ENCODE measurements at regions not wholly inside any gene's neighbourhood (a gene's known extent, or its start where the extent isn't known, plus 50 kb on each side); places are given as distances from the start of the nearest gene placed in this dataset.
A peak's percentile ranks its signal among the peaks of the same experiment; 100 is the strongest.
"Not testable (repeated sequence)": the region's sequence is repeated elsewhere in the genome, so short reads cannot be mapped to it uniquely, and the experiment has no call there.

DNA sequence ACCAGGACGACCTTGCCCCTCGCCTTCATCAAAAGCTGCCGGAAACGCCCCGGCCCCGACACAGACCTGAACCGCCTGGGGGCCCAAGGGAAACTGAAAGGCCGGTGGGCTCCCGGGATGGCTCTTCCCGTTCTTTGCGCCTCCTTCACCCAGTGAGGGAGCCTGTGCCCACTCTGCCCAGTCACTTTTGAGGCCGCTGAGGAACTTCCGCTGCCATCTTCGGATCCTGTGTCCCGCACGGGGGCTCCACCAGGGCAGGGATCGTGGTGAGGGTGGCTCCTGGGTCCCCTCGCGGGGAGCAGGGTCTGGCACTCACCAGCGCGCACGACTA, 104.0 kb downstream of the PPIAL4G start:
- DNase-seq (ENCODE audit: low spot score): no peak
- TF ChIP-seq, protein P1, sequence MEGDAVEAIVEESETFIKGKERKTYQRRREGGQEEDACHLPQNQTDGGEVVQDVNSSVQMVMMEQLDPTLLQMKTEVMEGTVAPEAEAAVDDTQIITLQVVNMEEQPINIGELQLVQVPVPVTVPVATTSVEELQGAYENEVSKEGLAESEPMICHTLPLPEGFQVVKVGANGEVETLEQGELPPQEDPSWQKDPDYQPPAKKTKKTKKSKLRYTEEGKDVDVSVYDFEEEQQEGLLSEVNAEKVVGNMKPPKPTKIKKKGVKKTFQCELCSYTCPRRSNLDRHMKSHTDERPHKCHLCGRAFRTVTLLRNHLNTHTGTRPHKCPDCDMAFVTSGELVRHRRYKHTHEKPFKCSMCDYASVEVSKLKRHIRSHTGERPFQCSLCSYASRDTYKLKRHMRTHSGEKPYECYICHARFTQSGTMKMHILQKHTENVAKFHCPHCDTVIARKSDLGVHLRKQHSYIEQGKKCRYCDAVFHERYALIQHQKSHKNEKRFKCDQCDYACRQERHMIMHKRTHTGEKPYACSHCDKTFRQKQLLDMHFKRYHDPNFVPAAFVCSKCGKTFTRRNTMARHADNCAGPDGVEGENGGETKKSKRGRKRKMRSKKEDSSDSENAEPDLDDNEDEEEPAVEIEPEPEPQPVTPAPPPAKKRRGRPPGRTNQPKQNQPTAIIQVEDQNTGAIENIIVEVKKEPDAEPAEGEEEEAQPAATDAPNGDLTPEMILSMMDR (IDR thresholded peaks at IDR 0.05; ENCODE audit: unreplicated experiment): no peak
- peak overlapping the region; percentile 74 for H3K4me3 Mint-ChIP-seq (ENCODE audit: unreplicated experiment)
- peaks cover 44% of the 10 kb centered on the region for H3K4me1 Mint-ChIP-seq (ENCODE audit: unreplicated experiment)
- no peaks in the 10 kb centered on the region for H3K9me3 Mint-ChIP-seq (ENCODE audit: unreplicated experiment)
- H3K27me3 Mint-ChIP-seq (ENCODE audit: unreplicated experiment): peaks cover 3% of the 10 kb centered on the region
- H3K36me3 Mint-ChIP-seq (ENCODE audit: low read depth, unreplicated experiment): no peaks in the 10 kb centered on the region
- H3K27ac Mint-ChIP-seq (ENCODE audit: unreplicated experiment): no peak overlapping the region

DNA sequence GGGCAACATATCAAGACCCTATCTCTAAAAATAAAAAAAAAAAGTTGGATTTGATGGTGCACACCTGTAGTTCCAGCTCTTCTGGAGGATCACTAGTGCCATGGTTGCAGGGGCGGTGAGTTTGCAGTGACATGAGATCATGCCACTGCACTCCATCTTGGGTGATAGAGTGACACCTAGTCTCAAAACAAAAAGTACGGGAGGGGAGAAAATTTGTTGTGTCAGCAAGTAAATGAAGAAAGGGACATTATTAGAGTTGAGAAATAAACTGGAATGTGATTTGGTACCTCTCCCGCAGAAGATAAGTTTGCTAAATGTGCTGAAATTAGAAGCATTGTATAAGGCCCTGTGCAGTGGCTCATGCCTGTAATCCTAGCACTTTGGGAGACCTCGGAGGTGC, 105.1 kb downstream of the PPIAL4G start:
- peaks cover 38% of the 10 kb centered on the region for H3K4me1 Mint-ChIP-seq (ENCODE audit: unreplicated experiment)
- not testable (repeated sequence) for H3K36me3 Mint-ChIP-seq (ENCODE audit: low read depth, unreplicated experiment); H3K9me3 Mint-ChIP-seq (ENCODE audit: unreplicated experiment); H3K4me3 Mint-ChIP-seq (ENCODE audit: unreplicated experiment); DNase-seq (ENCODE audit: low spot score); H3K27me3 Mint-ChIP-seq (ENCODE audit: unreplicated experiment); H3K27ac Mint-ChIP-seq (ENCODE audit: unreplicated experiment)

DNA sequence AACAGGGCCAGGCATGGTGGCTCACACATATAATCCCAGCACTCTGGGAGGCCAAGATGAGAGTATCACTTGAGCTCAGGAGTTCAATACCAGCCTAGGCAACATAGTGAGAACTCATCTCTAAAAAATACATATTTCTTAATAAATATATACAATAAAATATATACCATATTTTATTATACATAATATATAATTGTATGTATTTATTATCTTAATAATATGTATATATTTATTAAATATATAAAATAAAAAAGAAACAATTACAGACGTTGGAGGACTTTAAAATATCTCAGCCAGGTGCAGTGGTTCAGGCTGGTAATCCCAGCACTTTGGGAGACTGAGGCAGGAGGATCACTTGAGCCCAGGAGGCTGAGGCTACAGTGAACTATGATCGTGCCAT, 106.1 kb downstream of the PPIAL4G start:
- not testable (repeated sequence) for H3K9me3 Mint-ChIP-seq (ENCODE audit: unreplicated experiment); H3K27me3 Mint-ChIP-seq (ENCODE audit: unreplicated experiment); H3K27ac Mint-ChIP-seq (ENCODE audit: unreplicated experiment); H3K36me3 Mint-ChIP-seq (ENCODE audit: low read depth, unreplicated experiment); H3K4me3 Mint-ChIP-seq (ENCODE audit: unreplicated experiment); DNase-seq (ENCODE audit: low spot score)
- H3K4me1 Mint-ChIP-seq (ENCODE audit: unreplicated experiment): peaks cover 39% of the 10 kb centered on the region

DNA sequence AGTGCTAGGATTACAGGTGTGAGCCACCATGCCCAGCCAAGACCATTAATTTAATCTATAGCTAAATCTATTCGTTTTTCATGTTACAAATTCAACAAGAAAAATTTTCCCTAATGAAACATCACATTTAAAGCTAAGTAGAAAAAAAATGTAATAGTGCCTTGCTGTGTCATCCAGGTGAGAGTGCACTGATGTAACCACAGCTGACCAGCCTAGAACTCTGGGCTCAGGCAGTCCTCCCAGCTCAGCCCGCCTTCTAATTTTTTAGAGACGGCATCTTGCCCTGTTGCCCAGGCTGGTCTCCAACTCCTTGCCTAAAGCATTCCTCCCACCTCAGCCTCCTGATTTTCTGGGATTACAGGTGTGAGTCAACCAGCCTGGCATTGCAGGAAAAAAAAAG, 109.0 kb downstream of the PPIAL4G start:
- no peak overlapping the region for H3K4me3 Mint-ChIP-seq (ENCODE audit: unreplicated experiment)
- no peaks in the 10 kb centered on the region for H3K36me3 Mint-ChIP-seq (ENCODE audit: low read depth, unreplicated experiment)
- no peaks in the 10 kb centered on the region for H3K27me3 Mint-ChIP-seq (ENCODE audit: unreplicated experiment)
- DNase-seq (ENCODE audit: low spot score): no peak
- no peaks in the 10 kb centered on the region for H3K9me3 Mint-ChIP-seq (ENCODE audit: unreplicated experiment)
- H3K27ac Mint-ChIP-seq (ENCODE audit: unreplicated experiment): no peak overlapping the region
- TF ChIP-seq, protein P1 (IDR thresholded peaks at IDR 0.05; ENCODE audit: unreplicated experiment): no peak
- peaks cover 35% of the 10 kb centered on the region for H3K4me1 Mint-ChIP-seq (ENCODE audit: unreplicated experiment)

DNA sequence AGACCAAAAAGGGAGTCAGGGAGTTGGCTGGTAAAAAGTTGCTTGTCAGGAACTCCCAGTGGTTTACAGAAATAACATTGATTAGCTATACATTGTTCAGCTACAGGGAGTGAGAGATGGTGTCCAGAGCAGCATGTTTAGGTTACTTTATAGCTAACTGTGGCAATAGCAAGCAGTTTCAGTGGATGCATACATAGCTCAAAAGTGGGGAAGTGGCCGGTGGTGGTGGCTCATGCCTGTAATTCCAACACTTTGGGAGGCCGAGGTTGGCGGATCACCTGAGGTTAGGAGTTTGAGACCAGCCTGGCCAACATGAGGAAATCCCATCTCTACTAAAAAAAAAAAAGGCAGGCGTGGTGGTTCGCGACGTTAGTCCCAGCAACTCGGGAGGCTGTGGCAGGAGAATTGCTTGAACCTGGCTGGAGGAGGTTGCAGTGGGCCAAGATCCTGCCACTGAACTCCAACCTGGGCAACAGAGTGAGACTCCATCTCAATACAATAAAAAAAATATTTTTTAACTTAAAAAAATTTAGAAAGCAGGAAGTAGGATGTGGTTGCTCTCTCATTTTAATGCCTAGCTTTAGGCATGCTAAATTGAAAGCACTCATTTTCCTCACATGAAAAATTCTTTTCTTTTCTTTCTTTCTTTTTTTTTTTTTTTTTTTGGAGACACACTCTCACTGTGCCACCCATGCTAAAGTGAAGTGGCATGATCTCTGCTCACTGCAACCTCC, 109.7 kb downstream of the PPIAL4G start:
- Mint-ChIP-seq H3K36me3 (ENCODE audit: low read depth, unreplicated experiment) (no peaks in the 10 kb centered on the region), H3K27me3 (ENCODE audit: unreplicated experiment) (no peaks in the 10 kb centered on the region), H3K27ac (ENCODE audit: unreplicated experiment) (peak overlapping the region; percentile 95), H3K4me1 (ENCODE audit: unreplicated experiment) (peaks cover 32% of the 10 kb centered on the region), H3K9me3 (ENCODE audit: unreplicated experiment) (no peaks in the 10 kb centered on the region), H3K4me3 (ENCODE audit: unreplicated experiment) (no peak overlapping the region)
- no peak for DNase-seq (ENCODE audit: low spot score)
- TF ChIP-seq, protein P1 (IDR thresholded peaks at IDR 0.05; ENCODE audit: unreplicated experiment): no peak

DNA sequence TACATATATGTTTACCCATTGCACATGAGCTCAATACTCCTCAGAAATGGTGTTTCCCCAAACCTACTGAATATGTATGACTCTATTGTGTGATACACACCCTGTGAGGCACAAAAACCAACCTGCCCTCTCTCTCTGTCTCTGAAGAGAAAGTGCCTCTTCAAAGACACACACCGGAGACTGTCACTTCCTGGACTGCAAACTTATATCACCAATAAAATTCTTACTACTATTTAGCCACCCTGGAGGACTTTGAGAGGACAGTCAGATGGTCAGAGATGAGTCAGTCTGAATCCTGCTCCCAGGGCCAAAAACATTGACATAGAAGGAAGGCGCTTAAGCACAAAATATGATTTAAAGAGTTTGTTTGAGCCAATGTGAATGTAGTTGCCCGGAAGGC, 110.4 kb downstream of the PPIAL4G start:
- Mint-ChIP-seq H3K4me3 (ENCODE audit: unreplicated experiment) (no peak overlapping the region), H3K9me3 (ENCODE audit: unreplicated experiment) (no peaks in the 10 kb centered on the region), H3K27ac (ENCODE audit: unreplicated experiment) (peak overlapping the region; percentile 95), H3K27me3 (ENCODE audit: unreplicated experiment) (no peaks in the 10 kb centered on the region), H3K4me1 (ENCODE audit: unreplicated experiment) (peaks cover 32% of the 10 kb centered on the region), H3K36me3 (ENCODE audit: low read depth, unreplicated experiment) (no peaks in the 10 kb centered on the region)
- DNase-seq (ENCODE audit: low spot score): no peak
- TF ChIP-seq, protein P1 (IDR thresholded peaks at IDR 0.05; ENCODE audit: unreplicated experiment): no peak

DNA sequence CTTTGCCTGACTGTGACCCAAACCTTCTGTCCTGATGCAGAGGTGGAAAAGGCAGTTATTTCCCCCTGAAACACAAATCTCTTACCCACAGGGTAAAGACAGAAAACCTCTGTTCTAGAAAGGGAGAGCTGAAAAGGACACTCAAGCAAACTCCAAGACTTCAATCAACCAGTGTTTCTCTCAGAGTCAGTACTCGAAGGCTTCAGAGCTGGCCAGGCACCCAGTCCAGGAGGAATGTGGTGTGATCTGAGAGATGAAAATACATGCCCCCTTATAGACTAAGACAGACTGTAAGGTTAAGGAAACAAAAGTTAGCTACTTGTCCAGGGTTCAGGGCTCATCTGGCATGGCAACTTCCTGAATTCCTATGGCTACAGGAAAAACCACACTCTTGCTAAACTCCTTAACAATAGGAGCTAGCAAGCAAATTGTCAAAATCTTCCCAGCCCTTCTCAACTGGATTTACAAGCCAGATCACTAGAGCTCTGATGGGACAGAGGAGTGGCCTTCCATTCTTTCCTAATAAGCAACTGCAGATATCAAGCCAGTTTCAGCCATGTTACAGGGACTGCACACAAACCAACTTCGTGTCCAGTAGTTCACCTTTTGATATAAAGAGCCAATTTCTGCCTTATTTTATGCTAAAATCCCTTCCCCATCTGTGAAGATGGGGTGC, 110.9 kb downstream of the PPIAL4G start:
- Mint-ChIP-seq H3K27ac (ENCODE audit: unreplicated experiment) (peak overlapping the region; percentile 95), H3K4me1 (ENCODE audit: unreplicated experiment) (peaks cover 32% of the 10 kb centered on the region)
- H3K36me3 Mint-ChIP-seq (ENCODE audit: low read depth, unreplicated experiment); H3K27me3 Mint-ChIP-seq (ENCODE audit: unreplicated experiment); H3K9me3 Mint-ChIP-seq (ENCODE audit: unreplicated experiment); H3K4me3 Mint-ChIP-seq (ENCODE audit: unreplicated experiment); DNase-seq (ENCODE audit: low spot score): not testable (repeated sequence)
